ENCODE measurements at regions not wholly inside any gene's neighbourhood (a gene's known extent, or its start where the extent isn't known, plus 50 kb on each side); places are given as distances from the start of the nearest gene placed in this dataset.
"Not testable (repeated sequence)": the region's sequence is repeated elsewhere in the genome, so short reads cannot be mapped to it uniquely, and the experiment has no call there.

GRCh38 chr4:130703211-130703935 is 1607.4 kb downstream of the C4orf33 start:
- DNase-seq, result no peak

DNA sequence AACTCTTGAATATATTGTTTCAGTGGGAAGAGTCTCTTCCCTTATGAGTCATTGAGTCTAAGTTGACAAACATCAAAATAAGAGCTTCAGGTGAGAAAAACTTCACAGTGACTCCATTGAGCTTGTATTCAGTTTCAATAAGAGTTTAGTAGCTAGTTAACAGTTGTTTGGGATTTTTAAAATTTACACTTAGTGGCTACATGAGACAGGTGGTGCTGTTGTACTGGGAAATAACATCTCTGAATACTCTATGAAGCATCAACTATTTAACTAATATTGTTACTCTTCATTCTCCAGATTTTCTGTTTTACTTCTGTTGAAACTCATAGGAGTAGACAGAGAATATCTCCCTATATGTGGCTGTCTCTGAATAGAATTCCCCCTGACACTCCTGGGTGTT is 1609.1 kb downstream of the C4orf33 start:
- no peak for DNase-seq

GRCh38 chr4:130712038-130712437 is 1616.1 kb downstream of the C4orf33 start:
- DNase-seq, result no peak

GRCh38 chr4:130714006-130714405 is 1618.1 kb downstream of the C4orf33 start:
- no peak for DNase-seq

DNA sequence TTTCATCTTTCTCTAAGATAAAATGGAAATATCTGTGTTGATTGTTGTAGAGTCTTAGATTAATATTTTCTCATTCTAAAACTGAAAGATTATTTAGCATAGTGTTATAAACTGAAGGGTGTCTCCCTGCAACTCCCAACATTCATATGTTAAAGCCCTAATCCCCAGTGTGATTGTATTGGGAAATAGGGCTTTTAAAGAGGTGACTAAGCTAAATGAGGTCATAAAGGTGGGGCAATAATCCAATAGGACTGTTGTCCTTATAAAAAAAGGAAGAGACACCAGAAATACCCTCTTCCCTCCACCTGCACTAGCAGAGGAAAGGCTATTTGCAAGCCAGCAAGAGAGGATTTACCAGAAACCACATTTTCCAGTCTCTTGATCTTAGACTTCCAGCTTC is 1626.4 kb downstream of the C4orf33 start:
- DNase-seq, result no peak

- no peak for DNase-seq
Measured at GRCh38 chr4:130736436-130737185, 1640.7 kb downstream of the C4orf33 start.

GRCh38 chr4:130738233-130738632 is 1642.3 kb downstream of the C4orf33 start:
- DNase-seq, result no peak

GRCh38 chr4:130747842-130748241 is 1651.9 kb downstream of the C4orf33 start:
- DNase-seq, result no peak

DNA sequence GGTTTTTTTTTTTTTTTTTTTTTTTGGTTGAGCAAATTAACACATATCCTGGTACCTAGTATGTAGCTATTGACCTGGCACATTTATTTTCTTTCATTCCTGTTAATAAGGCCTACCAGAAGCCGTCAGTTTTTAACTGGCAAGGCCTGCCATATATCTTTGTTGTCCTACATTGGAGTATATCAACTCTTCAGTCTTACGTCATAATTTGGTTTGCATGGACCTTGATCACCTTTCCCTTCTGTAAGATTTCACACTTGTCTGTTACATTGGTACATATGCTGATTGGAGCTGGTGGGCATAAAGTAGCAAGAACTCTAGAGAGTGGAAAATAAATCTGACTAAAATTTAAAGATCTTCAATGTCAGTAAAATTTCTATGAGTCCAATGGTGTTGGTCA is 1658.0 kb downstream of the C4orf33 start:
- no peak for DNase-seq

DNA sequence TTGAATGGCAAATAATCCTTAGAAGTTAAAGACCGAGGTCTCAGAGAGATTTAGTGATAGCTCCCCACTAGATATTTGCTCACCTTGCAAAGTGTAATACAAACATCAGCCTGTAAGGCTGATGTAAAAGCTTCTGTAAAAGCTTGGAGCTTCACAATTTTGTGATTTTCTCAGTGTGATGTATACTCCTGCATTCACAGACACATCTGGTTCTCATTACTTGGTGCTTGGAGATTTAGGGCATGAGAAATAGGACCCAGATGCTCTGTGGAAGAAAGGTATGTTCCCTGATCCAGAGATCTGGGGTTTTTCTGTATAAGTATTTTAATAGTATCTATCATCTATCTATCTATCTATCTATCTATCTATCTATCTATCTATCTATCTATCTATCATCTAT is 1664.3 kb downstream of the C4orf33 start:
- no peak for DNase-seq

DNA sequence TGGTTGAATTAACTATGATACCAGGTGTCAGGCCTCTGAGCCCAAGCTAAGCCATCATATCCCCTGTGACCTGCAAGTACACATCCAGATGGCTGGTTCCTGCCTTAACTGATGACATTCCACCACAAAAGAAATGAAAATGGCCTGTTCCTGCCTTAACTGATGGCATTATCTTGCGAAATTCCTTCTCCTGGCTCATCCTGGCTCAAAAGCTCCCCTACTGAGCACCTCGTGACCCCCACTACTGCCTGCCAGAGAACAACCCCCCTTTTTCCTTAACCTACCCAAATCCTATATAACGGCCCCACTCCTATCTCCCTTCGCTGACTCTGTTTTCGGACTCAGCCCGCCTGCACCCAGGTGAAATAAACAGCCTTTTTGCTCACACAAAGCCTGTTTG is 1671.4 kb downstream of the C4orf33 start:
- not testable (repeated sequence) for DNase-seq

DNA sequence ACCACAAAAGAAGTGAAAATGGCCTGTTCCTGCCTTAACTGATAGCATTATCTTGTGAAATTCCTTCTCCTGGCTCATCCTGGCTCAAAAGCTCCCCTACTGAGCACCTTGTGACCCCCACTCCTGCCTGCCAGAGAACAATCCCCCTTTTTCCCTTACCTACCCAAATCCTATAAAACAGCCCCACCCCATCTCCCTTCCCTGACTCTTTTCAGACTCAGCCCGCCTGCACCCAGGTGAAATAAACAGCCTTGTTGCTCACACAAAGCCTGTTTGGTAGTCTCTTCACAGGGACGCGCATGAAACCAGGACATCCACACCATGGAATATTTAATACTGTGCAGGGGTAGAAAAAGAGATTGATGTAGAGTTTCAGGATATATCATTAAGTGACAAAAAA is 1677.0 kb downstream of the C4orf33 start:
- not testable (repeated sequence) for DNase-seq

DNA sequence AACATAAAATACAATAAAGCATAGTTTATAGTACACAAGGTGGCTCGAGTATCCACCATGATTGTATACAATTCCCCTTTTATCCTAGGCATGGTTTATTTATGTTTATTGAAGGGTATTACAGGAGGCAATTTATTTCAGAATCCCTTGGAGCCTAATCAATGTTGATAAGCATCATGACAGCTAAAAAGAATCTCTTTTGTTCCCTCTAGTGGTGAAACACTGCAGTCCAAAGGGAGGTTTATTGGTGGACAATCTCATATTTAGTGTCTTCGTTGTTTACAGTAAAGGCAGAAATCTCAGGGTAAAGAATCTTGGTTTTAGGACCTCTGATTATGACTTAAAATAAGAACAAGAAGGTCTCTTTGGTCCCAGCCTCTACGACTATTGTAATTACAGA is 1712.5 kb downstream of the C4orf33 start:
- DNase-seq, result peak; percentile 0

DNA sequence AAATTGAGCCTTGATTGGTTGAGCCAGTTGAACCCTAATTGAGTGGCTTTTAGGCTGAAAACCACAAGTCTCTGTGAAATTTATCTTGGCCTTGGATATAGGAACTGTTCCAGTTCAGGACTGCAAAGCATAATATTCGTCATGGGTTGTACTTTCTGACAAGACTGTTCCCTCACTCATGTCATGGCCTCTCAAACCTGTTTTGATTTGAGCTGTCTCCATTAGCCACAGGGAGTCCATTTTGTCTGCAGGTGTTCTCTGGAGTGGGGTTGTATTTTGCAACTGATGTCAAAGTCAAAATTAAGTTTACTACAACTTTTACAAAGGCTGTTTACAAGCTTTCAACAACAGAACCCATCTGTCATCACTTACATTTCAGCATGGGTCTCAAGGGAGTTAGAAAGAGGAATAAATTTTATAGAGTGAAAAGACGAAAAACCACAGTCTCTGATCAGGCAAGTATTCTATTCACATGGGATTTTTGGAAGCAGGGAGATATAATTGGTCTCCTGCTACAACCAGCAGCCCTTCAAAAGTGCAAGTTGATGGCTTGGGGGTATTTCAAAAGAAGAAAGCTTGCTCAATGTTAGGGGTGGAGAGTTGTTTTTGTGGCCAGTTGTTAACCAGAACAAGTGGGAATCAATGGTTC is 1716.3 kb downstream of the C4orf33 start:
- DNase-seq, result no peak

GRCh38 chr4:130814896-130815295 is 1718.9 kb downstream of the C4orf33 start:
- no peak for DNase-seq

DNA sequence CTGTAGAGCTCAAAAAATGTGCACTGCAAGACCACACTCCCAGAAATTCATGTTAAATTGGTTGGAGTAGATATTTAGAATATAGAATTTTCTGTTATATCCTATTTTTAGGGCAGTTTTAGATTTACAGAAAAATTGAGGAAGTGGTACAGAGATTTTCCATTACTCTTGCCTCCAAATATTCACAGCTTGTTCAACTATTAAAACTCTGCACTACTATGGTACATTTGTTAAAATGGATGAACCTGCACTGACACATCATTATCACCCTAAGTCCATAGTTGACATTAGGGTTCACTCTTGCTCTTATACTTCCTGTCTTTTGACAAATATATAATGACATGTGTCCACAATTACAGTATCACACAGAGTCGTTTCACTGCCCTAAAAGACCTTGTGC is 1724.5 kb downstream of the C4orf33 start:
- no peak for DNase-seq

- DNase-seq, result no peak
Measured at GRCh38 chr4:130825284-130825683, 1729.3 kb downstream of the C4orf33 start.

- no peak for DNase-seq
Measured at GRCh38 chr4:130850019-130850524, 1754.1 kb downstream of the C4orf33 start.

DNA sequence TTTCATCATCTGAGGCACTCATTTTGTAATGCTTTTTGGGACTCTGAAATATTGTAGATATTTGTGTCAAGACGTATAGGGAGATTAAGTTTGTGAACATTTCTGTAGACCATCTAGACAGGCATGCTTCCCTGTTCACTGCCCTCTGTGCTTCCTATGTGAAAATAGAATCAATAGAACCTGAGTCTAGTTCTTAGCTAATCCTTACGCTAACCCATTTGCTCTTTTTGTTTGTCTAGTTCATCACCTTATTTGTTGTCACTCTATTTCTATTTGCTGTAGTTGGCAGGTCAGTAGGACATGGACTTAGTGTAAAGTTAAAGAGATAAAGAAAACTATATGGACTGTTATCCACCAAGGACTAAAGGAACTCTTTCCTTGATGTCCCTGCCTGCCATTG is 1755.2 kb downstream of the C4orf33 start:
- no peak for DNase-seq

DNA sequence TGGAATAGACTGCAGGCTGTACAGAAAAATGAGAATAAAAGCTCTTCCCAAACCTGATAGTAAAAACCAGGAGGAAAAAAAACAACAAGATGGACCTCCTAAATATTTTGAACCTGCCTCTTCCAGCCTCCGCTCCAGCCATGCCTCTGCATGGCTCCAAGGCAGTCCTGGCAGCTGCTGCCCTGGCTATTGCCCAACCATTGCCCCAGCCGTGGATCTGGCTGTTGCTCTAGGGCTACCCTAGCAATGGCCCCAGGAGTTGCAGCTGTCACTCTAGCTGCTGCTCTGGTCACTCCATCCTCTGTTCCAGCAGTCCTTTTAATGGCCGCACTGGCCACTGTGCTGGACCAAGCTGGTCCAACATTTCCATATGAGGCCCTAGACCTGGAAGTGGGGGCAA is 1756.0 kb downstream of the C4orf33 start:
- no peak for DNase-seq

DNA sequence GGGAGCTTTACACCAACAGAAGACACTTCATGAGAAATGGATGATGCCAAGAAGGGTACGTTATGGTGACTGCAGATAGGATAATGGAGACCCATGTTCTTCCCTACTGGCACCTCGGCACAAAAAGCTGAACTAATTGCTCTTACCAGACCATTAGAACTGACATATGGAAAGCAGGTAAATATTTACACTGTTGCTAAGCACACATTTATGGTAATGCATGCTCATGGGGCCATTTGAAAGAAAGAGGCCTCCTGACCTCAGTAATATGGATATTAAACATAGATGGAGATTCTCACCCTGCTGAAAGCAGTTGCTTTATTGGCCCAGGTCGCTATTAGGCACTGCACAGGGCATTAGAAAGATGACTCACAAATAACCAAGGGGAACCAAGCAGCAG is 1759.6 kb downstream of the C4orf33 start:
- DNase-seq, result no peak

GRCh38 chr4:130859991-130860390 is 1764.0 kb downstream of the C4orf33 start:
- DNase-seq, result no peak

- no peak for DNase-seq
Measured at GRCh38 chr4:130896920-130897319, 1801.0 kb downstream of the C4orf33 start.

- DNase-seq, result no peak
Measured at GRCh38 chr4:130901321-130901720, 1805.4 kb downstream of the C4orf33 start.
